Upper lobe of left lung (tissue), 6 donors: ENCODE measurements at regions not wholly inside any gene's neighbourhood (a gene's known extent, or its start where the extent isn't known, plus 50 kb on each side); places are given as distances from the start of the nearest gene placed in this dataset.

ENCODE experiments used
- ATAC-seq, 2 donors: fragments of 200-7000 bp; cut with Tn5 transposase; one replicate each; pipeline ENCODE4 v1.9.1; 2022; ENCODE audit warnings: mild to moderate bottlenecking in 2 of 2, moderate library complexity in 2 of 2; ENCODE audit not compliant: low FRiP score in 2 of 2
- DNase-seq, 2 donors: peaks; one replicate each; pipeline ENCODE4 v3.0.0-alpha.2; 2019 to 2020
- H3K27ac ChIP-seq, 4 donors: fragments of 200-600 bp; sonication (generic); one replicate each; pipeline ENCODE4 v1.5.1; 2016 to 2019
- H3K27me3 ChIP-seq, 4 donors: fragments of 200-600 bp; sonication (generic); one replicate each; pipeline ENCODE4 v1.5.1; 2017 to 2019
- H3K36me3 ChIP-seq, 4 donors: fragments of 200-600 bp; sonication (generic); one replicate each; pipeline ENCODE4 v1.5.1; 2016 to 2019
- H3K4me1 ChIP-seq, 4 donors: fragments of 200-600 bp; sonication (generic); one replicate each; pipeline ENCODE4 v1.5.1; 2018 to 2019
- H3K4me3 ChIP-seq, 4 donors: fragments of 200-600 bp; sonication (generic); one replicate each; pipeline ENCODE4 v1.5.1; 2017 to 2019; ENCODE audit warnings: mild to moderate bottlenecking in 2 of 4, moderate library complexity in 1 of 4
- H3K9me3 ChIP-seq, 4 donors: fragments of 200-600 bp; sonication (generic); one replicate each; pipeline ENCODE4 v1.5.1; 2018 to 2019
- EP300 ChIP-seq, 4 donors: sonication (generic); formaldehyde crosslinking; IDR thresholded peaks; one replicate each; pipeline ENCODE4 v1.5.1; 2017; ENCODE audit warnings: antibody characterized with exemption in 4 of 4, control low read depth in 2 of 4
- POLR2A ChIP-seq, 4 donors: fragments of 450-650 bp; IDR thresholded peaks; one replicate each; pipeline ENCODE4 v1.5.1; 2016 to 2017; ENCODE audit warnings: antibody characterized with exemption in 4 of 4, mild to moderate bottlenecking in 2 of 4
- POLR2AphosphoS5 ChIP-seq, 2 donors: sonication (generic); formaldehyde crosslinking; IDR thresholded peaks; one replicate each; pipeline ENCODE4 v1.5.1; 2017; ENCODE audit warnings: antibody characterized with exemption in 2 of 2
- WGBS, 2 donors: methylation state at CpG; one replicate each; pipeline ENCODE4 v1.1.5; 2017 to 2018; 5-methylcytosine and 5-hydroxymethylcytosine counted together
- TF ChIP-seq, protein P1 (sequence below), 6 experiments: fragments of 450-650 bp in 4 of 6; fragments of 200-600 bp in 2 of 6; sonication (generic) in 2 of 6; IDR thresholded peaks; one replicate each; pipeline ENCODE4 v1.5.1; 2016 to 2019; ENCODE audit warnings: antibody characterized with exemption in 6 of 6
- donor health status: DM: no; HTN: no; CAD: no; lungs with moderate emphysema.
- donor health status: DM: no; HTN: yes; CAD: no; lungs with severe emphysema.

- Histone ChIP-seq H3K9me3 (no peaks in the 10 kb centered on the region), H3K4me3 (no peak overlapping the region), H3K4me1 (no peaks in the 10 kb centered on the region), H3K27ac (no peak overlapping the region), H3K27me3 (no peaks in the 10 kb centered on the region), H3K36me3 (no peaks in the 10 kb centered on the region)
- no peak for ATAC-seq
- TF ChIP-seq, protein P1, sequence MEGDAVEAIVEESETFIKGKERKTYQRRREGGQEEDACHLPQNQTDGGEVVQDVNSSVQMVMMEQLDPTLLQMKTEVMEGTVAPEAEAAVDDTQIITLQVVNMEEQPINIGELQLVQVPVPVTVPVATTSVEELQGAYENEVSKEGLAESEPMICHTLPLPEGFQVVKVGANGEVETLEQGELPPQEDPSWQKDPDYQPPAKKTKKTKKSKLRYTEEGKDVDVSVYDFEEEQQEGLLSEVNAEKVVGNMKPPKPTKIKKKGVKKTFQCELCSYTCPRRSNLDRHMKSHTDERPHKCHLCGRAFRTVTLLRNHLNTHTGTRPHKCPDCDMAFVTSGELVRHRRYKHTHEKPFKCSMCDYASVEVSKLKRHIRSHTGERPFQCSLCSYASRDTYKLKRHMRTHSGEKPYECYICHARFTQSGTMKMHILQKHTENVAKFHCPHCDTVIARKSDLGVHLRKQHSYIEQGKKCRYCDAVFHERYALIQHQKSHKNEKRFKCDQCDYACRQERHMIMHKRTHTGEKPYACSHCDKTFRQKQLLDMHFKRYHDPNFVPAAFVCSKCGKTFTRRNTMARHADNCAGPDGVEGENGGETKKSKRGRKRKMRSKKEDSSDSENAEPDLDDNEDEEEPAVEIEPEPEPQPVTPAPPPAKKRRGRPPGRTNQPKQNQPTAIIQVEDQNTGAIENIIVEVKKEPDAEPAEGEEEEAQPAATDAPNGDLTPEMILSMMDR (IDR thresholded peaks at IDR 0.05), result no peak
- TF ChIP-seq POLR2AphosphoS5 (IDR thresholded peaks at IDR 0.05), result no peak
- no peak for TF ChIP-seq POLR2A (IDR thresholded peaks at IDR 0.05)
- TF ChIP-seq EP300 (IDR thresholded peaks at IDR 0.05), result no peak
- WGBS, 2 donors, result 82 to 92% methylated on average over 1 of the region's 1 CpG
- no peak for DNase-seq
Observed at GRCh38 chr3:35320646-35321407, 318.5 kb upstream of the ARPP21 start.

- WGBS, 2 donors, result 52 to 69% methylated on average over 4 of the region's 4 CpGs
- H3K9me3 ChIP-seq, result no peaks in the 10 kb centered on the region
- no peaks in the 10 kb centered on the region for H3K4me1 ChIP-seq
- no peaks in the 10 kb centered on the region for H3K27me3 ChIP-seq
- H3K36me3 ChIP-seq, result no peaks in the 10 kb centered on the region
- DNase-seq (no peak), ATAC-seq (no peak)
- H3K27ac ChIP-seq, result no peak overlapping the region
- TF ChIP-seq POLR2AphosphoS5 (IDR thresholded peaks at IDR 0.05) (no peak), EP300 (IDR thresholded peaks at IDR 0.05) (no peak), POLR2A (IDR thresholded peaks at IDR 0.05) (no peak)
- H3K4me3 ChIP-seq, result no peak overlapping the region
Observed at GRCh38 chr3:35322070-35322469, 317.3 kb upstream of the ARPP21 start.

DNA sequence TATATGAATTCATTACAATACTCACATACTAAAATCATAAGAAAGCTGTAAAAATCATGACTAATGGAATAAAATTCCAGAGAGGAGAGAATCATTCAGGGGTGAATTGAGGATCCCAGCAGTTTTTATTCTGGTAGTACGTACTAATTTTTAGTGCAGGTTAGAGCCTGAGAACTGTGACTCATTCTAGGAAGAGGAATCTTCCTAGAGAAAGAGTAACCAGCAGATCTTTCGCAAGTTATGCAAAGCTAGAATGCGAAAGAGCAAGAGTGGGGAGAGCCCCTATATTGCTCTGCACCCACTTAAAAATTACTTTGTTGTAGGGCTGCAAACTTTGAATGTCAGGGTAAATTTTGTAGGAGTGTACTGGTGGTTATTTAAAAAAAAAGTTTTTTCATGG is 303.6 kb upstream of the ARPP21 start:
- Histone ChIP-seq H3K27ac (no peak overlapping the region), H3K36me3 (no peaks in the 10 kb centered on the region), H3K9me3 (no peaks in the 10 kb centered on the region), H3K4me1 (no peaks in the 10 kb centered on the region), H3K4me3 (no peak overlapping the region), H3K27me3 (no peaks in the 10 kb centered on the region)
- DNase-seq (no peak), ATAC-seq (no peak)
- 72 to 81% methylated on average over 3 of the region's 3 CpGs for WGBS, 2 donors
- TF ChIP-seq EP300 (IDR thresholded peaks at IDR 0.05), result no peak

- no peak for ATAC-seq
Observed at GRCh38 chr3:35336601-35337000, 302.7 kb upstream of the ARPP21 start.

DNA sequence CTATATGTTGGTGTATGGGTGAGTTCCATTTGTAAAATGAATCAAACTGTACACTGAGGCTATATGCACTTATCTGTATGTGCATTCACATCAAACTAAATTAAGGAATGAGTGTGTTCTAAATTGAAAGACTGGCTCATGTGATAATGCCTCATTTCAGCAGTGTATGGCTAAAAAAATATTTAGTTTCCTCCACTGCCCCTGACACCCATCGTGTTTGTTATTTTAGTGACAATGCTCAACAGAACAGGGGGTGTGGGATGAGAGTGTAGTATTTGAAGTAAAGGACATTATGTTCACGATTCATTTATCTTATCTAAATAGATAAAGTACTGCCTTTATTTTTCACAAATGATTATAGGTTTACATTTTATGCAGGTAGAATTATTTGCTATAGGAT is 301.1 kb upstream of the ARPP21 start:
- TF ChIP-seq, protein P1 (IDR thresholded peaks at IDR 0.05), result no peak
- H3K4me3 ChIP-seq, result no peak overlapping the region
- no peaks in the 10 kb centered on the region for H3K36me3 ChIP-seq
- no peak for ATAC-seq
- H3K27me3 ChIP-seq, result no peaks in the 10 kb centered on the region
- no peaks in the 10 kb centered on the region for H3K4me1 ChIP-seq
- 13 to 14% methylated on average over 2 of the region's 2 CpGs for WGBS, 2 donors
- no peak for DNase-seq
- no peaks in the 10 kb centered on the region for H3K9me3 ChIP-seq
- H3K27ac ChIP-seq, result no peak overlapping the region

More at GRCh38 chr3:35336601-35337000, 302.7 kb upstream of the ARPP21 start:
- TF ChIP-seq POLR2AphosphoS5 (IDR thresholded peaks at IDR 0.05) (no peak), POLR2A (IDR thresholded peaks at IDR 0.05) (no peak), EP300 (IDR thresholded peaks at IDR 0.05) (no peak)
- TF ChIP-seq, protein P1 (IDR thresholded peaks at IDR 0.05), result no peak
- H3K4me3 ChIP-seq, result no peak overlapping the region
- H3K27ac ChIP-seq, result no peak overlapping the region
- H3K27me3 ChIP-seq, result no peaks in the 10 kb centered on the region
- no peaks in the 10 kb centered on the region for H3K9me3 ChIP-seq
- no peaks in the 10 kb centered on the region for H3K36me3 ChIP-seq
- DNase-seq, result no peak
- H3K4me1 ChIP-seq, result no peaks in the 10 kb centered on the region

DNA sequence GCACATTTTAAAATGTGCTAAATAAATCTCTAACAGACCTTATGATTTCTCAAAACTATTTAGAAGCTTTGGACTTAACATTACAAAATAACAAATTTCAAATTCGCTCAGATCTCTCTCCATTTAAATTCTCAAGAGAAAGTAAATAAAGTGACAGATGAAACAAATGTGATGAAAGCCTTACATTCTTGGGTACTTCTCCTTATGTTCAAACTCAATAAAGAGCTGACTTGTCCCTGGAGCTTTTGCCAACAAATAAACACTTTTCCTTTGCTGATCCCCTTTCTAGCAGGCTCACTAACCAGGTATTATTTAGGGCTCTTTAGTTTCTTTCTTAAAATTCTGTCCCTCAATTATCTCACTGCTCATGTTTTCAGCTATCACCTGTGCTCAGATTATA is 259.1 kb upstream of the ARPP21 start:
- Histone ChIP-seq H3K9me3 (no peaks in the 10 kb centered on the region), H3K27me3 (no peaks in the 10 kb centered on the region), H3K36me3 (no peaks in the 10 kb centered on the region), H3K4me3 (no peak overlapping the region), H3K4me1 (no peaks in the 10 kb centered on the region), H3K27ac (no peak overlapping the region)
- TF ChIP-seq, protein P1 (IDR thresholded peaks at IDR 0.05), result no peak
- TF ChIP-seq POLR2AphosphoS5 (IDR thresholded peaks at IDR 0.05) (no peak), POLR2A (IDR thresholded peaks at IDR 0.05) (no peak), EP300 (IDR thresholded peaks at IDR 0.05) (no peak)
- DNase-seq (no peak), ATAC-seq (no peak)
- 73 to 94% methylated on average over 1 of the region's 1 CpG for WGBS, 2 donors
